ENCODE measurements at regions not wholly inside any gene's neighbourhood (a gene's known extent, or its start where the extent isn't known, plus 50 kb on each side); places are given as distances from the start of the nearest gene placed in this dataset.

GRCh38 chr11:106553304-106553703 is 465.0 kb downstream of the GUCY1A2 start:
- TF ChIP-seq, protein P1, sequence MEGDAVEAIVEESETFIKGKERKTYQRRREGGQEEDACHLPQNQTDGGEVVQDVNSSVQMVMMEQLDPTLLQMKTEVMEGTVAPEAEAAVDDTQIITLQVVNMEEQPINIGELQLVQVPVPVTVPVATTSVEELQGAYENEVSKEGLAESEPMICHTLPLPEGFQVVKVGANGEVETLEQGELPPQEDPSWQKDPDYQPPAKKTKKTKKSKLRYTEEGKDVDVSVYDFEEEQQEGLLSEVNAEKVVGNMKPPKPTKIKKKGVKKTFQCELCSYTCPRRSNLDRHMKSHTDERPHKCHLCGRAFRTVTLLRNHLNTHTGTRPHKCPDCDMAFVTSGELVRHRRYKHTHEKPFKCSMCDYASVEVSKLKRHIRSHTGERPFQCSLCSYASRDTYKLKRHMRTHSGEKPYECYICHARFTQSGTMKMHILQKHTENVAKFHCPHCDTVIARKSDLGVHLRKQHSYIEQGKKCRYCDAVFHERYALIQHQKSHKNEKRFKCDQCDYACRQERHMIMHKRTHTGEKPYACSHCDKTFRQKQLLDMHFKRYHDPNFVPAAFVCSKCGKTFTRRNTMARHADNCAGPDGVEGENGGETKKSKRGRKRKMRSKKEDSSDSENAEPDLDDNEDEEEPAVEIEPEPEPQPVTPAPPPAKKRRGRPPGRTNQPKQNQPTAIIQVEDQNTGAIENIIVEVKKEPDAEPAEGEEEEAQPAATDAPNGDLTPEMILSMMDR (IDR thresholded peaks at IDR 0.05) = no peak
- no peak for TF ChIP-seq POLR2A (IDR thresholded peaks at IDR 0.05)

Data from prostate gland (tissue), 2 donors.